NCI-H1694 (cell line): ENCODE measurements at regions not wholly inside any gene's neighbourhood (a gene's known extent, or its start where the extent isn't known, plus 50 kb on each side); places are given as distances from the start of the nearest gene placed in this dataset.
"Not testable (repeated sequence)": the region's sequence is repeated elsewhere in the genome, so short reads cannot be mapped to it uniquely, and the experiment has no call there.

Experiments
- DNase-seq: peaks from one replicate; lab custom pipeline; 2025; lab: John Stamatoyannopoulos, UW

- DNase-seq, result no peak
Observed at GRCh38 chr13:39803156-39803555, 147.7 kb downstream of the COG6 start.

DNA sequence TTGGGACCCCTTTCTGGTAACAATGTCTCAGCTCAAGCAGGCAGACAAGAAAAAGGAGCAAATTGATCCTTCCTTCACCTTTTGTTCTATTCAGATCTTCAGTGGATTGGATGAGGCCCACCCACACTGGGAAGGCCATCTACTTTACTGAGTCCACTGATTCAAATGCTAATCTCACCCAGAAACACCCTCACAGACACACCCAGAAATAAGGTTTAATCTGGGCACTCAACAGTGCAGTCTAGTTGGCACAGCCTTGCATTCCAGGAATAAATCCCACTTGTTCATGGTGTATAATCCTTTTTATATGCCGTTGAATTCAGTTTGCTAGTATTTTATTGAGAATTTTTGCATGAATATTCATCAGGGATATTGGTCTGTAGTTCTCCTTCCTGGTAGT is 148.4 kb downstream of the COG6 start:
- no peak for DNase-seq

GRCh38 chr13:39804332-39805210 is 149.1 kb downstream of the COG6 start:
- no peak for DNase-seq

GRCh38 chr13:39809466-39809865 is 154.0 kb downstream of the COG6 start:
- no peak for DNase-seq

- no peak for DNase-seq
Observed at GRCh38 chr13:39810091-39810877, 154.8 kb downstream of the COG6 start.

DNA sequence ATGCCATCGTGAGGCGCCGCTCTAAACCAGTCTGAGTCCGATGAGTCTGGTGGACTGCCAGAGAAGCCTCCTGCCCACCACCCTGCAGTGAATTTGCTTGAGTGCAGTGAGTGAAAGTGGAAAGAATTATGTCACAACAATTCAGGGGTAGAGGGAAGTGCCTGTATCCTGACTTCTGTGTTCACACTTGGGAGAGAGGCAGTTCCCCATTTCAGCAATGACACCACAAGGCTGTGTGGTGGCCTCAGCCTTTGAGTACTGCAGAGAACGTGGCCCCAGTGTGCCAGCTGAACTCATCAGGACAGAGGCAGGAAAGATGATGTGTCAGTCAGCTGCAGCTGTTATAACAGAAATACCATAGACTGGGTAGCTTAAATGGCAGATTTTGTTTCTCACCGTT is 155.6 kb downstream of the COG6 start:
- no peak for DNase-seq

- DNase-seq, result no peak
Observed at GRCh38 chr13:39811696-39812095, 156.2 kb downstream of the COG6 start.

DNA sequence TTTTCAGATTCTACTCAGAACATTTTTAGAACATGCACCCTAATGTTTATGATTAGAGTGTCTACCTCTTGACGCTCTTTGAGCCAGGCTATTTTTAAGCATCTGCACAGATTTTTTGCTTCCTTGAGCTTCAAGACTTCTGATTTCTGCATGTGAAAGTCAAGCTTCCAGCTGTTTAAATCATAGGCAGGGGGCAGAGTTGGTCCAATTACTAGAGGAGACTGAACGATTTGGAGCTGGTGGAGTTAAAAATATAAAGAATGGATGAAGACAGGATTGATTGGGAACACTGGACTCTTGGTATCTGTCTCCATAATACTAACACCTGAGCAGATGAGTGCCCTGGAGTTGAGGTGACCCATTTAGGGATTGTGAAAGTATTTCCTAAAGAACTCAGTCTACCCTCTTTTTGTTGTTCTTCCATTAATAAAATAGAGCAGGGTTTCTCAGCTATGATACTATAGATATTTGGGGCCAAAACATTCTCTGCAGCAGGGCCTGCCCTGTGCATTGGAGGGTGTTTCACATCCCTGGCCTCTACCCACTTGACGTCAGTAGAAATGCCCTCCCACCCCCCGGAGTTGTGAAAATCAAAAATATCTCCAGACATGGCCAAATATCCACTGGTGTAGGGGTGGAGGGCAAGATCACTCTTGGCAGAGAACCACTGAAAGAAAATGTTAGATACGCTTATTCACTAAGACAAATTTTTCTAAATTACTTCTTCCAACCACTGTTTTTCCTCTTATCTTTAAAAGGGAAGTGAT is 160.1 kb downstream of the COG6 start:
- DNase-seq, result no peak

GRCh38 chr13:39816936-39817335 is 161.5 kb downstream of the COG6 start:
- DNase-seq, result no peak

GRCh38 chr13:39818953-39819352 is 163.5 kb downstream of the COG6 start:
- no peak for DNase-seq

DNA sequence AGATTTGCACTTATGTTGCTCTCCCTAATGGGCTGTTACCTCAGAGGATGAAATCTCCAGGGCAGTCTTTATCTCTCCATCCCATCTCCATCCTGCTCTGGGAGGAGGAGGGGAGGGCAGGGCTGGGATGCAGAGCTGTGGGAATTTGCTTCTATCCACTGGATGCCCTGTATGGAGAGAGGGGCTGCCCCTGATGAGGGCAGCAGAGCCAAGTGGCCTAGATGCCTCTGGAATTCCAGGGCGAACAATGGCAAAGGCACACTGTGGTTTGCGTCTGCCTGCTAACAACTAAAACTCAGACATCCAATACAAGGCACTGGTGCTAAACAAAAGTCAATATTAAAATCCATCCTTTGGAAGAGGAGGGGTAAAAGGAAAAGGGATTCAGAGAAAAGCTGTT is 165.1 kb downstream of the COG6 start:
- no peak for DNase-seq

DNA sequence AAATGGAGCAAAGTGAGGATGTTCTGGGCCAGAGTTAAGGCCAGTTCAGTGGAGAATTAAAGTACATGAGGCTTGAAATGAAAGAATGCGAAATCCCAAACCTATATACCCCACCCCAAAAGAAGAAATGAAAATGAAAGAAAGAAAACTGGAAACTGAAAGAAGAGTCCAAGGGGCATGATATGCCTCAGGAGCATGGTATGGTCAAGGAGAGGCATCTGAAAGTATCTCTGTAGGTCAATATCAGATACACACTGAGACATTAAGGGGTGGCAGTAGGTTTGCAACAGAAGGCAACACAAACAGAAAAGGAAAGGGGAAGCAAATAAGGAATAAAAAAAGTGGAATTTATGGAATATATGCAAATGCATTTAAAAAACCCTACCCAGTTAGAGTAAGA is 166.5 kb downstream of the COG6 start:
- no peak for DNase-seq

- no peak for DNase-seq
Observed at GRCh38 chr13:39822437-39822836, 167.0 kb downstream of the COG6 start.

DNA sequence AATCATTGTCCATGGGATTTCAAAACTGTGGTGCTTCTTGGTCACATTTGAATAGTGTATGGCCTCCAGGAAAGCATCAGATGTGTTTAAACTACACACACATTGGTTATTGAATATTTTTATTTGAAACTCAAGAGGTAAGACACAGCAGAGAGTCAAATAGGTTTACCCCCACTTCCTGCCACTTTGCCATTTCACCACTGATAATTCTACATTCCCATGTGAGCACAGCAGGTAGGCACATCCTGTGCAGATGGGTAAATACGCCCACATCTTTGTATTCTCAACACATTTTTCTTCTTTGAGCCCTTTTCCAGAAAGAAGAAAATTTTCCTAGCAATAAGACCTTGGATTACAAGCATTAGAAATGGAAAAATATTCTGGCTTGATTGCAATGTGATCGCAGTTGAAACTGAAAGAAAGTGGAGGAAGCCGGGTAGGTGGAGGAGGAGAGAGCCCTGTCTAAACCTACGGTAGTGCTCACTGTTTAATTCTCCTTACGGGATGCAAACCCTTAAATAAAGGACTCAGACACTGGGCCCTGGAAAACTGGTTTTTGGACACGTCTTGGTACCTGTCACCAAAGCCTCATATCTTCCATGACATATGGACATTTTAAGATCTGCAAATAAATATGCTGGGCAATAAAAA is 167.7 kb downstream of the COG6 start:
- DNase-seq, result no peak

- no peak for DNase-seq
Observed at GRCh38 chr13:39825886-39826285, 170.4 kb downstream of the COG6 start.

- no peak for DNase-seq
Observed at GRCh38 chr13:39835253-39835652, 179.8 kb downstream of the COG6 start.

DNA sequence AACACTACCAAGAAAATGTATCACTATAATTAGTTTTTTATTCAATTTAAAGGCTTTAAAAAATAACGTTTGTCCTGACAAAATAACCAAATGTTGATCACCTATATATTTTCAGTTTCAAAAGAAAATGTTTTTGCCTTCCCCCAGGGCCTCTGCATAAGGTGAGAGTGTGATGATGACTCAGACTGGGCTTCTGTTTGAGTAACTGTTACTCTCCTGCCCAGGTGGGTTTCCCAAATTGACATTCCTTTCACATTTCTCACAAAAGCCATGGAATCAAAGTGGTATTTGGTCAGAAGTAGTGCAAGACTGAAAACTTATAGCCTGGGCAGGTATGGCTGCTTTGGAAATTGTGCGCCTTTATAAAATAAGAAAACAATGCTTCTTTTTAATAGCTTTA is 180.6 kb downstream of the COG6 start:
- DNase-seq, result no peak

DNA sequence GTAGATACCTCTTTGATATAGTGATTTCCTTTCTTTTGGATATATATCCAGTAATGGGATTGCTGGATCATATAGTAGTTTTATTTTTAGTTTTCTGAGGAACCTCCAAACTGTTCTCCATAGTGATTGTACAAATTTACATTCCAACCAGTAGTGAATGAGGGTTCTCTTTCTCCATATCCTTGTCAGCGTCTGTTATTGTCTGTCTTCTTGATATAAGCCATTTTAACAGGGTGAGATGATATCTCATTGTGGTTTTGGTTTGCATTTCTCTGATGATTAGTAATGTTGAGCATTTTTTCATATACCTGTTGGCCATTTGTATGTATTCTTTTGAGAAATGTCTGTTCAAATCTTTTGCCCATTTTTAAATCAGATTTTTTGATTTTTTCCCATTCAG is 182.4 kb downstream of the COG6 start:
- DNase-seq, result not testable (repeated sequence)

DNA sequence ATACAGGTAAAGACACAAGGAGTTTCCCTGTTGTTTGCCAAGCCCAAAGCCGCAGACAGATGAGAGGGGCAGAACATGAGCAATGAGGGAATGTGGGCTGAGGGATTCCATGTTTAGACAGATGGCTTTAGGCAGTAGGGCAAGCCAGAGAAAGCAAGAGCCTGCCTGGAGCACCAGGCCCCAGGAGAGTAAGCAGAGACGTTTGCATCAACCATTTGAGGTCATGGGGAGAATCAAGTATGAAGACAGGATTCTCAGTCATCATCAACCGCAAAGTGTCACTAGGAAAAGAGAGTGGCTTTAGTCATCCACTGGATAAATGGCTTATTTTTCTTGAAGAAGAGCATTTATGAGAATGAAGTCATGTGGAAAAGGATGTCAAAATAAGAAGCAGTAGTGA is 184.7 kb downstream of the COG6 start:
- no peak for DNase-seq

- DNase-seq, result no peak
Observed at GRCh38 chr13:39847336-39847735, 191.9 kb downstream of the COG6 start.

GRCh38 chr13:39855236-39855635 is 199.8 kb downstream of the COG6 start:
- no peak for DNase-seq

DNA sequence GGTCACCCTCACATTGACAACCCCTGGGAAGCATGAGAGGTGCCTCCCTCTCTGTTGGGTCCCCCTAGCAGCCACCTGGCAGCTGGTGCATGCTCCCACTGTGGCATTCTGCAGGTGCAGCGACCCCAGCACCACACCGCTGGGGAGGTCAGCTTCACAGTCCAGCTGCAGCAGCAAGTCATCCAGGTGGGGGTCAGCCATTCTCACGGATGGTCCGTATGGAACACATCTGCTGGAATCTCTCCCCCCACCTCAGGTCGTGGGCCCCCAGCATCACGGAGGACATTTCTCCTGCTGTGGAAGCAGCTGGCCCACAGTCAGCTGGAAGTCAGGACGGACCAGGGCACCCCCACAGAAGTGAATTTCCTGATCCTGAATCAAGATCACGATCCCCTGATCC is 201.3 kb downstream of the COG6 start:
- DNase-seq, result no peak
